ENCODE measurements at regions not wholly inside any gene's neighbourhood (a gene's known extent, or its start where the extent isn't known, plus 50 kb on each side); places are given as distances from the start of the nearest gene placed in this dataset.

GRCh38 chr3:194971009-194971408 lies 285.3 kb downstream of the FAM43A start:
- TF ChIP-seq CTCF (conservative IDR thresholded peaks at IDR 0.05; ENCODE audit: low read depth in 2 of 2): no peak
- no peak for TF ChIP-seq POLR2AphosphoS5 (IDR thresholded peaks at IDR 0.05; ENCODE audit: low read depth)
- no peak for TF ChIP-seq EZH2 (IDR thresholded peaks at IDR 0.05; ENCODE audit: low read depth, unreplicated experiment)
- TF ChIP-seq EZH2phosphoT487 (IDR thresholded peaks at IDR 0.05; ENCODE audit: unreplicated experiment): no peak
- TF ChIP-seq JUNB (IDR thresholded peaks at IDR 0.05; ENCODE audit: unreplicated experiment): no peak
- no peak for TF ChIP-seq ZNF114 (CRISPR knock-in tag; IDR thresholded peaks at IDR 0.05)
- no peak for TF ChIP-seq REST (IDR thresholded peaks at IDR 0.05; ENCODE audit: unreplicated experiment)

Data from GM23338 (cell line).